ENCODE measurements at regions not wholly inside any gene's neighbourhood (a gene's known extent, or its start where the extent isn't known, plus 50 kb on each side); places are given as distances from the start of the nearest gene placed in this dataset.
A peak's percentile ranks its signal among the peaks of the same experiment; 100 is the strongest.

- Mint-ChIP-seq H3K4me3 (ENCODE audit: unreplicated experiment) (no peak overlapping the region), H3K9me3 (ENCODE audit: unreplicated experiment) (no peaks in the 10 kb centered on the region), H3K27ac (ENCODE audit: low read depth, unreplicated experiment) (no peak overlapping the region), H3K27me3 (ENCODE audit: insufficient read depth, unreplicated experiment) (peaks cover 36% of the 10 kb centered on the region), H3K36me3 (ENCODE audit: insufficient read depth, unreplicated experiment) (peaks cover 9% of the 10 kb centered on the region), H3K4me1 (ENCODE audit: insufficient read depth, unreplicated experiment) (peaks cover 15% of the 10 kb centered on the region)
- no TSS peak for BruUV-seq (replicated peaks)
- CTCF ChIA-PET: interaction anchor here (0.8 kb wide), 1 partner anchor 12 kb away, joined by 3 read pairs; no protein-coding TSS in a partner anchor
- POLR2A ChIA-PET: interaction anchor here (0.6 kb wide), 1 partner anchor 61 kb away, joined by 3 read pairs; no protein-coding TSS in a partner anchor
- peak; percentile 69 for DNase-seq (ENCODE audit: unreplicated experiment)
- TF ChIP-seq CTCF (IDR thresholded peaks at IDR 0.05; ENCODE audit: unreplicated experiment): no peak
- intact Hi-C loops (cut with micrococcal nuclease): no loop called here
Measured at GRCh38 chr20:60254901-60255411, 296.7 kb downstream of the CDH26 start.

DNA sequence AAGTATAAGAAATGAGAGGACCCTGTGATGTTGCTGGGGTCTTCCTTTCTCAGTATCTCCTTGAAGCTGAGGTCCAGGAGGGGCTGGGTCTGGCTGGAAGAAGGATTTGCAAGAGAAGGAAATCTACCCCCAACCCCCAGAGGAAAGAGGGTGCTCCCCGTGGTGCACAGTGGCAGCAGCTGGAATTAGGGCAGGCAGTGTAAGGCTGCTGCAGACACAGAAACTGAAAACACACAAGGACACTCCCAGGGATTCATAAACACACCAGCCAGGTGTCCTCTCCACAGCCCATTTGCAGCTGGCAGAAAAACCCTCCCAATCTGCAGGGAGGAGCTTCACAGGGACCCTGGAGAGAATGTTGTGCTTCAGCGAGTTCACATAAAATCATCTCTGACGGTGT lies 297.2 kb downstream of the CDH26 start:
- intact Hi-C loops (cut with micrococcal nuclease): no loop called here

DNA sequence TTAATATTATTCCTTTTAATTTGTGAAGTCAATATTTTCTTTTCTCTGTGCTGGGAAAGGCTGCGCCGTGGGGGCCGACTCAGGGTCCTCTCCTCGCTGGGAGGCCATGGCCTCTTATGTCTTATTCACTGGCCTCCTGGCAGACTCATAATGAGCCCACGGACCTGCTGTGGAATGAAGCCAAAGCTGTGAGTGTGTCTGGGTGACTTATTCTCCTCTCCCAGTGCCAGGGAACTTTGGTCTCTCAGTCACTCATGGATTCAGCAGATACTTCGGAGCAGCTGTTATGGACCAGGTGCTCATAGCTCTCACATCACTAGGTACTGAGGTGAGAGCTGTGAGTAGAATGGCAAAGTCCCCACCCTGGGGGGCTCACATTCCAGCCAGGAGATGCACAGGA lies 297.6 kb downstream of the CDH26 start:
- intact Hi-C loops (cut with micrococcal nuclease): no loop called here
- no peak for TF ChIP-seq CTCF (IDR thresholded peaks at IDR 0.05; ENCODE audit: unreplicated experiment)
- Mint-ChIP-seq H3K27me3 (ENCODE audit: insufficient read depth, unreplicated experiment) (peaks cover 42% of the 10 kb centered on the region), H3K36me3 (ENCODE audit: insufficient read depth, unreplicated experiment) (peaks cover 9% of the 10 kb centered on the region), H3K4me1 (ENCODE audit: insufficient read depth, unreplicated experiment) (peaks cover 9% of the 10 kb centered on the region), H3K27ac (ENCODE audit: low read depth, unreplicated experiment) (no peak overlapping the region), H3K4me3 (ENCODE audit: unreplicated experiment) (no peak overlapping the region), H3K9me3 (ENCODE audit: unreplicated experiment) (no peaks in the 10 kb centered on the region)
- CTCF ChIA-PET: interaction anchor here (0.6 to 1.8 kb wide), 5 partner anchors 9 to 45 kb away, joined by 3 to 13 read pairs (median 3); no protein-coding TSS in a partner anchor
- no TSS peak for BruUV-seq (replicated peaks)
- POLR2A ChIA-PET: interaction anchor here (0.6 kb wide), 1 partner anchor 62 kb away, joined by 3 read pairs; no protein-coding TSS in a partner anchor
- no peak for DNase-seq (ENCODE audit: unreplicated experiment)

More for the DNA sequence above, 297.2 kb downstream of the CDH26 start:
- BruUV-seq (replicated peaks): no TSS peak
- Mint-ChIP-seq H3K4me3 (ENCODE audit: unreplicated experiment) (no peak overlapping the region), H3K27me3 (ENCODE audit: insufficient read depth, unreplicated experiment) (peaks cover 41% of the 10 kb centered on the region), H3K4me1 (ENCODE audit: insufficient read depth, unreplicated experiment) (peaks cover 10% of the 10 kb centered on the region), H3K9me3 (ENCODE audit: unreplicated experiment) (no peaks in the 10 kb centered on the region), H3K36me3 (ENCODE audit: insufficient read depth, unreplicated experiment) (peaks cover 9% of the 10 kb centered on the region), H3K27ac (ENCODE audit: low read depth, unreplicated experiment) (no peak overlapping the region)
- ChIA-PET CTCF (interaction anchor here (0.6 to 1.8 kb wide), 4 partner anchors 10 to 44 kb away, joined by 3 to 13 read pairs (median 3); no protein-coding TSS in a partner anchor), POLR2A (interaction anchor here (0.6 kb wide), 1 partner anchor 62 kb away, joined by 3 read pairs; no protein-coding TSS in a partner anchor)
- no peak for DNase-seq (ENCODE audit: unreplicated experiment)
- no peak for TF ChIP-seq CTCF (IDR thresholded peaks at IDR 0.05; ENCODE audit: unreplicated experiment)

DNA sequence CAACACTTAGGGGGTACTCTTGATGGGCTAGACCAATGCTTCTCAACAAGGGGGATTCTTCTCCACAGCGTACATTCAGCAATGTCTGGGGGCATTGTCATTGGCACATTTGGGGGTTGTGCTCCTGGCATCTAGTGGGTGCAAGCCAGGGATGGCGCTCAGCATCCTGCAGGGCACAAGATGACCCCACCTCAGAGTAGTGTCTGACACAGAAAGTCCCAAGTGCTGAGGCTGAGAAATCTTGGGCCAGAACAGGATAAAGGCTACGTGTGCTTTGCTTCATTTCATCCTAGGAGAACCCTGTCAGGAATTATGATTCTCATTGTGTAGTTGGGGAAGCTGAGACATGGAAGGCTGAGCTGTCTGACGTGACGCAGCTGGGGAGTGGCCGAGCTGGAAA lies 298.6 kb downstream of the CDH26 start:
- peaks cover 9% of the 10 kb centered on the region for H3K36me3 Mint-ChIP-seq (ENCODE audit: insufficient read depth, unreplicated experiment)
- no peaks in the 10 kb centered on the region for H3K9me3 Mint-ChIP-seq (ENCODE audit: unreplicated experiment)
- H3K4me3 Mint-ChIP-seq (ENCODE audit: unreplicated experiment): no peak overlapping the region
- H3K27me3 Mint-ChIP-seq (ENCODE audit: insufficient read depth, unreplicated experiment): peaks cover 42% of the 10 kb centered on the region
- peaks cover 9% of the 10 kb centered on the region for H3K4me1 Mint-ChIP-seq (ENCODE audit: insufficient read depth, unreplicated experiment)
- no peak for TF ChIP-seq CTCF (IDR thresholded peaks at IDR 0.05; ENCODE audit: unreplicated experiment)
- no peak overlapping the region for H3K27ac Mint-ChIP-seq (ENCODE audit: low read depth, unreplicated experiment)
- intact Hi-C loops (cut with micrococcal nuclease): no loop called here
- no peak for DNase-seq (ENCODE audit: unreplicated experiment)
- POLR2A ChIA-PET: no interaction called here
- BruUV-seq (replicated peaks): no TSS peak
- CTCF ChIA-PET: interaction anchor here (1.1 to 1.8 kb wide), 2 partner anchors 14 to 46 kb away, joined by 4 to 13 read pairs; no protein-coding TSS in a partner anchor
